ENCODE measurements at regions not wholly inside any gene's neighbourhood (a gene's known extent, or its start where the extent isn't known, plus 50 kb on each side); places are given as distances from the start of the nearest gene placed in this dataset.
A peak's percentile ranks its signal among the peaks of the same experiment; 100 is the strongest.
"Not testable (repeated sequence)": the region's sequence is repeated elsewhere in the genome, so short reads cannot be mapped to it uniquely, and the experiment has no call there.

DNA sequence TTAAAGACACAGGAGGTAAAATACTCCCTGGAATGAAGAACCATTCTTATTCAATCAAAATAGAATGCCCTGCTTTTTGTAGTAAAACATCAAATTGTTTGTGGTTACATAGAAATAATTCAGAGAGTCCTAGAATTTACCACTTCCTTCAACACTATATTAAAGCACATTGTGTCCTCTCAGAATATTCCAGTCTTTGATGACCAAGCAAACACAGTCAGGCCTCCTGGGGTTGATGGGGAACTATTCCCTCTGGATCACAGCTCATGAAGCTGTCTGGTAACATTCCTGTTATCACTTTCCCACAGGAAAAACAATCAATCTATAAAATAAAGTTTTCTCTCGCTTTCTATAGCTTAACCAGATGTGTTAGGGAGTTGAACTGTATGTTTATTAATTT, 389.3 kb downstream of the KCNA4 start:
- Histone ChIP-seq H3K4me3 (ENCODE audit: low read depth, low read length) (no peak overlapping the region), H3K27me3 (replicated peaks) (no peaks in the 10 kb centered on the region)
- DNase-seq = no peak

DNA sequence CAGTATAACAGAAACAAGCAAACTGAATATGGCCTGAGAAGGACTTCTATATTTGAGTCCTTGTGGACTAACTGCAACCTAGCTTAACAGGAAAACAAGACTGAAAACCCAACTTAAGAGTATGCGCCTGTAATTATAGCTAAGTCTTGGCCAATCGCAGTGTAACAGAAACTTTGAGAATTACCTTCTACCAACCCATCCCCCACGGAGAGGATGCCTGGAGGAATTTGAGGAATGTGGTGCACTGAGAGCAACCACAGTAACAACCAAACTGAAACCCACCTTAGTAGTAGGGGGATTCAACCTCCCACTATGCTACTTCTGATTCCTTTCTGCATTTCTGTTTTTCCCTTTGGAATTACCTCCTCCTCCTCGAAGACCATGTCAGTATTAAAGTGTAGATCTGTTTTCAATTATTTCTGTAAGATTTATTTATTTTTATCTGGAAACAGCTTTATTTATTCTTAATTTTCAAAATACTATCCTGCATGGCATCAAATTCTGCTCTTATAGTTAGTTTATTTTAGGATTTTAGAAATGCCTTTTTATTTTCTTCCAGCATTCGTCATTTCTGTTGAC, 393.6 kb downstream of the KCNA4 start:
- Histone ChIP-seq H3K36me3 (replicated peaks) (no peaks in the 10 kb centered on the region), H3K4me3 (ENCODE audit: low read depth, low read length) (no peak overlapping the region), H3K27me3 (replicated peaks) (no peaks in the 10 kb centered on the region), H3K27ac (no peak overlapping the region)
- in situ Hi-C loops (cut with HindIII; ENCODE audit: low pct_ligation_motif_present, low sequenced_read_pairs) = no loop called here
- no peak for DNase-seq
- TF ChIP-seq, protein P1, sequence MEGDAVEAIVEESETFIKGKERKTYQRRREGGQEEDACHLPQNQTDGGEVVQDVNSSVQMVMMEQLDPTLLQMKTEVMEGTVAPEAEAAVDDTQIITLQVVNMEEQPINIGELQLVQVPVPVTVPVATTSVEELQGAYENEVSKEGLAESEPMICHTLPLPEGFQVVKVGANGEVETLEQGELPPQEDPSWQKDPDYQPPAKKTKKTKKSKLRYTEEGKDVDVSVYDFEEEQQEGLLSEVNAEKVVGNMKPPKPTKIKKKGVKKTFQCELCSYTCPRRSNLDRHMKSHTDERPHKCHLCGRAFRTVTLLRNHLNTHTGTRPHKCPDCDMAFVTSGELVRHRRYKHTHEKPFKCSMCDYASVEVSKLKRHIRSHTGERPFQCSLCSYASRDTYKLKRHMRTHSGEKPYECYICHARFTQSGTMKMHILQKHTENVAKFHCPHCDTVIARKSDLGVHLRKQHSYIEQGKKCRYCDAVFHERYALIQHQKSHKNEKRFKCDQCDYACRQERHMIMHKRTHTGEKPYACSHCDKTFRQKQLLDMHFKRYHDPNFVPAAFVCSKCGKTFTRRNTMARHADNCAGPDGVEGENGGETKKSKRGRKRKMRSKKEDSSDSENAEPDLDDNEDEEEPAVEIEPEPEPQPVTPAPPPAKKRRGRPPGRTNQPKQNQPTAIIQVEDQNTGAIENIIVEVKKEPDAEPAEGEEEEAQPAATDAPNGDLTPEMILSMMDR (IDR thresholded peaks at IDR 0.05; ENCODE audit: low read depth, low read length, missing control alignments) = no peak

More for the DNA sequence above, 389.3 kb downstream of the KCNA4 start:
- Histone ChIP-seq H3K27ac (no peak overlapping the region), H3K36me3 (replicated peaks) (no peaks in the 10 kb centered on the region)
- TF ChIP-seq, protein P1 (IDR thresholded peaks at IDR 0.05; ENCODE audit: low read depth, low read length, missing control alignments) = no peak
- in situ Hi-C loops (cut with HindIII; ENCODE audit: low pct_ligation_motif_present, low sequenced_read_pairs) = no loop called here

DNA sequence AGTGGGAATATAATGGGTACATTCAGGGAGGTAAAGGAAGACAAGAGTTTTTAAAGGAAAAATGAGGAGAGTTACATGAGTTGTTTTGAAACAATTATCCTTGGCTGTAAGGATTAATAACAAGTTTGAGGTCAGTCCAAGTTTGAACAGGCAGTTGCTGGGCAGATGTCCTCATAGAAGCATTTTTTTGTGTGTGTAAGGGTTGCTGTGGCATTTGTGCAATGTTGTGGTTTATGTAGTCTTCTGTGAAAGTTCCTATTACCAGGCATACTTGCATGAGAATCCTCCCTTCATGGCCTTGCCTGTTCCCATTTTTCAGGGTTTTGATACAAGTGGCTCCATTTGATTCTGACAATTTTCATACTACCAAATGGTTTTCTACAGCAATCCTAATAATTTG, 400.2 kb downstream of the KCNA4 start:
- DNase-seq = peak; percentile 27
- Histone ChIP-seq H3K27me3 (replicated peaks) (no peaks in the 10 kb centered on the region), H3K4me3 (ENCODE audit: low read depth, low read length) (no peak overlapping the region), H3K36me3 (replicated peaks) (no peaks in the 10 kb centered on the region), H3K27ac (no peak overlapping the region)
- TF ChIP-seq, protein P1 (IDR thresholded peaks at IDR 0.05; ENCODE audit: low read depth, low read length, missing control alignments) = no peak
- in situ Hi-C loops (cut with HindIII; ENCODE audit: low pct_ligation_motif_present, low sequenced_read_pairs) = no loop called here

DNA sequence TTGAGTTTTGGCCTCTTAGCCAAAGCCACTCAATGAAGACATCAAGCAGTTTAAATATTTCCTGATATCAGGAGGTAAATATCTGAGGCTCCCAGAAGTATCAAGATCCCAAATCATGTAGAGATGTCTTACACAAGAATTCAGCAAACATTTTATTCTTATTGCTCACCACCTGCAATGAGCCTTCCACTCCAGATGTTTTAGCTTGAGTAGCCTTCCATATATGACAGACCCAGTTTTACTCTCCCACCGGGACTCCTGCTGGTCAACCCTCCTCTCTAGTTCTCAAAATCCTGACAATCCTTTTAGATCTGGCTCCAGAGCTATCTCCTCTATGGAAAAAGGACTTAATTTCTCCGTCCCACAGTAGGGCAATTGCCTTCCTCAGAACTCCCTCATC, 404.4 kb downstream of the KCNA4 start:
- in situ Hi-C loops (cut with HindIII; ENCODE audit: low pct_ligation_motif_present, low sequenced_read_pairs) = no loop called here
- TF ChIP-seq, protein P1 (IDR thresholded peaks at IDR 0.05; ENCODE audit: low read depth, low read length, missing control alignments) = no peak
- H3K36me3 ChIP-seq (replicated peaks) = no peaks in the 10 kb centered on the region
- DNase-seq = no peak
- no peak overlapping the region for H3K27ac ChIP-seq
- no peak overlapping the region for H3K4me3 ChIP-seq (ENCODE audit: low read depth, low read length)
- no peaks in the 10 kb centered on the region for H3K27me3 ChIP-seq (replicated peaks)

DNA sequence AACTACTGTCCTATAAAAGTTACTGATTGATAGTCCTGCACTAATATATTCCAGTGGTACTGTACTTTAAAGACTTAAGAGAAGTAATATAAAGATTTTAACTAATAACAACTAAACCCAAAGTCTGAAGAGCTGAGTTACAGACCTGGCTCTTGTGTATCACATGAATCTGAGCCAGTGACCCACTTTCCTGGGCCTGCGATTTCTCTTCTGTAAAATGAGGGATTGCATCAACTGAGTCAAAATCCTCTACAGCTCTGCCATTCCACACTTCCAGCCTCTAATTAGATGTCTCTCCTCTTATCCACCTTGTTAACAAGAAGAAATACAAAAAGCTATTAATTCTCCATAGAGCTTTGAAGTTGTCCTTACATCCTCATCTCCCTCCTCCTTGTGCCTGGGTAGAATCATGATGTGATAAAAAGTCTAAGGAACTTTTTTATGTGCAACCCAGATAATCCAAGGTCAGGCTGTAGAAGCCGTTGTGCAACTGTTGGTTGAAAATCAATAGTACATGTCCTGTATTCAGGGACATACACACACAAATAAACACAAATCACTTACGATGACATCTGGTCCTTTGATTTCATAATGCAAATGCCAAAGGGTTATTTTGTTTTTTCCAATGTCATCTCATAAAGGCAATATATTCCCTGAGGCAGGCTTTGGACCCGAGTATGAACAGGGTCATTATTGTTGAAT, 410.3 kb downstream of the KCNA4 start:
- TF ChIP-seq, protein P1 (IDR thresholded peaks at IDR 0.05; ENCODE audit: low read depth, low read length, missing control alignments) = no peak

DNA sequence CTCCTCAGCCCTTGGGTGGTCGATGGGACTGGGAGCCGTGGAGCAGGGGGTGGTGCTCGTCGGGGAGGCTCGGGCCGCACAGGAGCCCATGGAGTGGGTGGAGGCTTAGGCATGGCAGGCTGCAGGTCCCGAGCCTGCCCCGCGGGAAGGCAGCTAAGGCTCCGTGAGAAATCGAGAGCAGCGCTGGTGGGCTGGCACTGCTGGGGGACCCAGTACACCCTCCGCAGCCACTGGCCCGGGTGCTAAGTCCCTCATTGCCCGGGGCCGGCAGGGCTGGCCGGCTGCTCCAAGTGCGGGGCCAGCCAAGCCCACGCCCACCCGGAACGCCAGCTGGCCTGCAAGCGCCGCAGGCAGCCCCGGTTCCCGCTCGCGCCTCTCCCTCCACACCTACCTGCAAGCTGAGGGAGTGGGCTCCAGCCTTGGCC, 416.7 kb downstream of the KCNA4 start:
- in situ Hi-C loops (cut with HindIII; ENCODE audit: low pct_ligation_motif_present, low sequenced_read_pairs); H3K27me3 ChIP-seq (replicated peaks); H3K36me3 ChIP-seq (replicated peaks); DNase-seq; H3K27ac ChIP-seq; H3K4me3 ChIP-seq (ENCODE audit: low read depth, low read length): not testable (repeated sequence)

More for the DNA sequence above, 410.3 kb downstream of the KCNA4 start:
- H3K27ac ChIP-seq = no peak overlapping the region
- no peak for DNase-seq
- in situ Hi-C loops (cut with HindIII; ENCODE audit: low pct_ligation_motif_present, low sequenced_read_pairs) = no loop called here
- H3K4me3 ChIP-seq (ENCODE audit: low read depth, low read length) = no peak overlapping the region
- no peaks in the 10 kb centered on the region for H3K27me3 ChIP-seq (replicated peaks)
- no peaks in the 10 kb centered on the region for H3K36me3 ChIP-seq (replicated peaks)

Data from brain microvascular endothelial cell (primary cell).